ENCODE measurements at regions not wholly inside any gene's neighbourhood (a gene's known extent, or its start where the extent isn't known, plus 50 kb on each side); places are given as distances from the start of the nearest gene placed in this dataset.
"Not testable (repeated sequence)": the region's sequence is repeated elsewhere in the genome, so short reads cannot be mapped to it uniquely, and the experiment has no call there.

DNA sequence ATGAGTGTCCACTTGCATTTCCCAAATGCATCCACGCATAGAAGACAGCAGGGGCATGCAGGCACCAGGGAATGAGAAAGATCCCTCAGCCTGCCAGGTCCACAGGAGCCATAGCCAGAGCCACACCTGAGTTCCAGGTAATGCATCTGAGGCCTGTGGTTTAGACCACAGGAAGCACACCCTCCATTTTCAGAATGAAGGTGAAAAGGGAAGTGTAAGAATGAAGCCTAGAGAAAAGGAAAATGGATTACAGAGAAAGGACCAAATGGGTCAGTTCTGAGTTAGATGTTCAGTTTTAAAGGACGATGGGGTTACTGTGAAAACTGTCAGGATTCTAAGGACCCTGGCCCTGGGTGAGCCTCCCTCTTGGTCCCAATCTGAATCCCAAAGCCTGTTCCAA, 1283.2 kb downstream of the TMEM121 start:
- DNase-seq (ENCODE audit: low read depth in 1 of 2, low spot score in 1 of 2): no peak

DNA sequence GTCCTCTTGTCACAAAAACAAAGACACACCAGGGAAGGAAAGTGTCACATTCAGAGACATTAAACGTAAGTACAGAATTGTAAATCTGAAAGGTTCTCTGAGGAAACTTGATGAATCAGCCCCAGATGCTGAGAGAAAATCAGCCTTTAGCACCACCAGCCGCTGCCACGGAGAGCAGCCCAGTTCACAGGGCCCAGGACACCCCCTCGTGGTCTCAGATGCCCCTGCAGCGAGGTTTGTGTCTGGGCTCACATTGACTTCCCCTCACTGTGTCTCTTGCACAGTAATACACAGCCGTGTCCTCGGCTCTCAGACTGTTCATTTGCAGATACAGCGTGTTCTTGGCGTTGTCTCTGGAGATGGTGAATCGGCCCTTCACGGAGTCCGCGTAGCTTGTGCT, 1283.8 kb downstream of the TMEM121 start:
- not testable (repeated sequence) for DNase-seq (ENCODE audit: low read depth in 1 of 2, low spot score in 1 of 2)

DNA sequence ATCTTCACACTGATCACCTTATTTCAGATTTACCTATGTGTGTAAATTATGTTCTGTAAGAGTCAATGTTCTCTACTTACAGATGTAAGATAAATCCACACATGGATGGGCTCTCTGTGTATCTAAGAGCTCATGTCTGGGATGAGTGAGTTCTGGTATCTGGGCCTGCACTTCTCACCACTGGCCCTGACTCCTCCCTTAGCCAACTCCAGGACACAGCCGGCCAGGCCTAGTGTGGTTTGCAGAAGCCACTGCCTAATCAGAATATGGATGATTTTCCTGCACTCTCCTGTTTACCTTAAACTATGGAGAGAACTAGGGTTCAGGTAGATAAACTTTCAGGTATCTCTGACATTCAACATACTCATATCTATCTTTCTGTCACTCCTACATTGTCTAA, 1284.8 kb downstream of the TMEM121 start:
- DNase-seq (ENCODE audit: low read depth in 1 of 2, low spot score in 1 of 2): no peak

DNA sequence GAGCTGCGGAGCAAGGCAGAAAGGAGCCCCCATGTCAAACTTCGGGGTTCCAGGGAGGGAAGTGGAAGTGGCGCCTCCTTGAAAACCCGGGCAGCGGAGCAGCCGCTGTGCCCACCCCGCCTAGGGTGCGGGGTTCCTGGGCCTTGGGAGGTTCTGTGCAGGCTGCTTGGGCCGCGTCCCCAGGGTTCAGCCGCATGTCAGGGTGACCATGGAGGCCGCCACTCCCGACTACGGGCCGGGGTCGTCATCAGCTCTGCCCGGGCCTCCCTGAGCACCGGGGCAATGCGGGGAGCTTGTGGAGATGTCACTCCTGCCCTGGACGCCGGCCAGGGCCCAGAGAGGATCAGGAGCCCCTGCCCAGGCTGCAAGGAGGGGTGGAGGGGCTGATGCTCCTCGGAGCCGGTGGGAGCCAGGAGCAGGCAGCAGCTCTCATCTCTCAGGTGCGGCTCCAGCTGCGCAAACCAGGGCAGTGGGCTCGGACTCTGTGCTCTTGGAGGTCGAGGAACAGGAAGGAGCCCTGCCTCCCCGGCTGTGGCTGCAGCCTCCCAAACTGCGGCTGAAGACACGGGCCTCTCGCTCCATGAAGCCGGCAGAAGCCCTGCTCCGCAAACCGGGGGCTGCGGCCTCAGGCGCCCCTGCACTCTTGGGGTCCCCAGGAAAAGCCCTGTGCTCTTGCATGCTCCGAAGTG, 1286.5 kb downstream of the TMEM121 start:
- DNase-seq (ENCODE audit: low read depth in 1 of 2, low spot score in 1 of 2): no peak

DNA sequence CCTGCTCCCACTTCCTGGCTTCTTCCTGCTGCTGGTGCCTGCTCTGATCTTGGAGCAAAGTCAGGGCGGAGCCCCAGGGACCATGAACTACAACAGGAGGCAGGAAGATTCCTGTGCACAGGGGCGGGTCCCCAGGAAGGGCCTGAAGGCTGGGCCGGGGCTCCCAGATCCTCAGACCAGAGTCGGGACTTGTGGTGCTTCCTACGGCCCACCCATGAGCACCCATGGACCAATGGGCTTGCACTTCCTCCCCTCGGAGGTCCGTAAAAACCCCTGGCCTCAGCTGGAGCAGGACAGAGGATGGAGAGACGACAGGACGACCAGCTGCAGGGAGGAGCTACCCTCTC, 1287.1 kb downstream of the TMEM121 start:
- no peak for DNase-seq (ENCODE audit: low read depth in 1 of 2, low spot score in 1 of 2)

DNA sequence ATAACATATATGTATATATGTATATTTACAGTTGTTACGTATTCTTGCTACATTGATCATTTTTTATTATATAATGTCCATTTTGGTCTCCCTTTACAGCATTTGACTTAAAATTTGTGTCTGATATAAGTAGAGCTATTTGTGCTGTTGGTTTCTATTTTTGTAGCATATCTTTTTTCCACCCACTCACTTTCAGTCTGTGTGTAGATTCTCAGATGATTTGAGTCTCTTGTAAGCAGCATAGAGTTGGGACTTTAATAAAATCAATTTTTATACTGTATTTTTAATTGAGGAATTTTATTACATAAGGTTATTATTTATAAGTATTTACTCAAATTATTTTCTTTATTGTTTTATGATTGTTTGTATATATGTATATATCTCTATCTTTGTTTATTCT, 1293.7 kb downstream of the TMEM121 start:
- no peak for DNase-seq (ENCODE audit: low read depth in 1 of 2, low spot score in 1 of 2)

DNA sequence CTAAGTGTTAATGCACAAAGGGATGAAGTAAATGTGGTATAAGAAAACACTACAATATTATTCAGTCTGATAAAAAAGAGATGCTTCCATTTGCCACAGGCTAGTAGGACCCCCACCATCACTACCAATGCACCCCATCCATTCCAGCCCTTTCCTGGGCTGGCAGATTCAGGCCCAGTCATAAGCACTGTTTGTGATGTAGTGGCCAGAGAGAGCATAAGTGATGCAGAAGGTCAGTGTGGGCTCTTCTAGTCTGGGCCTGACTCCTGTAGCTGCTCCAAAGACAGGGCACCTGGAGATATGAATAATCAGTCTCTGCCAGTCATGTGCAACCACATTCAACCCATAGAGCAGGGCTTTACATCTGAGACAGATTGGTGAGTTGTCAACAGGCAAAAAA, 1294.7 kb downstream of the TMEM121 start:
- DNase-seq (ENCODE audit: low read depth in 1 of 2, low spot score in 1 of 2): no peak

DNA sequence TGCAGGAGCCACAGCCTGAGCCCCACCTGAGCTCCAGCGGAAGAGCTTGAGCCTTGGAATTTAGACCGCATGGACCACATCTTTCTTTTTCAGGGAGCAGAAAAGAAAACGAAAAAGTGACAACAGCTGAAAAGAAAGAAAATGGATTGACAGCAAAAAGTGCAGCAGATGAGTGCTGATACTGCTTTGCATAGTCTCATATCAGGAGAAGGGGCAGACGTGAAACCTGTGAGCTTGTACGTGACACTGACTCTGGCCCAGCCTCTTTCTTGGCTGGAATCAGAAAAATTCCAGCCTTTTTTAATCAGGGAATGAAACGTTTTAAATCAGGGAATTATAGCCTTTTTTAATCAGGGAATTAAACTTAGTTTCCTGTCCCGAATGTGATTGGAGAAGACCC, 1296.5 kb downstream of the TMEM121 start:
- no peak for DNase-seq (ENCODE audit: low read depth in 1 of 2, low spot score in 1 of 2)

DNA sequence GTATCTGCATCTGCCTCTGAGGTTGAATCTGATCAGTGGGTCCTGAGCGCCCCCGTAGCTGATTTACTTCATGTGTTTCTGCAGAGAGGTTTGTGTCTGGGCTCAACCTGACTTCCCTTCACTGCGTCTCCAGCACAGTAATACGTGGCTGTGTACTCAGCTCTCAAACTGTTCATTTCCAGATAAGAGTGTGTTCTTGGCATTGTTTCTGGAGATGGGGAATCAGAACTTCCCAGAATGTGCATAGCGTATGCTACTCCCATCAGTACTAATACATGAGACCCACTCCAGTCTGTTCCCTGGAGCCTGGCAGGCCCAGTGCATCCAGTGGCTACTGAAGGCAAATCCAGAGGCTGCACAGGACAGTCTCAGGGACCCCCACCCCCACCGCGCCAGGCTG, 1297.2 kb downstream of the TMEM121 start:
- no peak for DNase-seq (ENCODE audit: low read depth in 1 of 2, low spot score in 1 of 2)

DNA sequence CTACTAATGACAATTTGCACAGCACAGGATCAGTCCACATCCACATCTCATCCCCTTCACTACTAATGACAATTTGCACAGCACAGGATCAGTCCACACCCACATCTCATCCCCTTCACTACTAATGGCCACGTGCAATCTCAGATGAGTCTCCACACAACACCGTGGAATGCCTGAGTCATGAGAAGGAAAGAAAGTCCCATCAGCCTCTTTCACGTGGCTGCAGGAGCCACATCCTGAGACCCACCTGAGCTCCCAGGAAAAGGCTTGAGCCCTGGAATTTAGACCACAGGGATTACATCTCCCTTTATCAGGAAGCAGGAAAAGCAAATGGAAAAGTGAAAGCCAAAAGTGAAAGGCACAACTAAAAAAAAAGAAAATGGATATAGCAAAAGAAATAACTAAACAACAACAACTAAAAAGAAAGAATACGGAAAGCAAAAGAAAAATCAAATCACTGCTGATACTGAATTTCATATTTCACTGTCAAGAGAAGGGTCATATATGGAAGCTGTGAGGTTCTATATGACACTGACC, 1300.5 kb downstream of the TMEM121 start:
- no peak for DNase-seq (ENCODE audit: low read depth in 1 of 2, low spot score in 1 of 2)

DNA sequence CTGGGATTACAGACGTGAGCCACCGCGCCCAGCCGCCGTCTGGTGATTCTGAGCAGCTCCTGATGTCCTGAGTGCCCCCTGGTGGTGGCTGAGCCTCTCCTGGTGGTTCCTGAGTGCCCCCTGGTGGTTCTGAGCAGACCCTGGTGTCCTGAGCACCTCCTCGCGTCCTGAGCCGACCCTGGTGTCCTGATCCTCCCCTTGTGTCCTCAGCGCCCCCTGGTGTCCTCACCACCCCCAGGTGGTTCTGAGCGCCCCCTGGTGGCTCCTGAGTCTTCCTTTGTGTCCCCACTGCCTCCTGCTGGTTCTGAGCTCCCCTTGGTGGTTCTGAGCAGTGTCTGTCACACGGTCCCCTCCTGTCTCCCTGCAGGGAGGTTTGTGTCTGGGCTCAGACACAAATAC, 1304.9 kb downstream of the TMEM121 start:
- DNase-seq (ENCODE audit: low read depth in 1 of 2, low spot score in 1 of 2): peak in 1 of 2 donors; percentile 35

DNA sequence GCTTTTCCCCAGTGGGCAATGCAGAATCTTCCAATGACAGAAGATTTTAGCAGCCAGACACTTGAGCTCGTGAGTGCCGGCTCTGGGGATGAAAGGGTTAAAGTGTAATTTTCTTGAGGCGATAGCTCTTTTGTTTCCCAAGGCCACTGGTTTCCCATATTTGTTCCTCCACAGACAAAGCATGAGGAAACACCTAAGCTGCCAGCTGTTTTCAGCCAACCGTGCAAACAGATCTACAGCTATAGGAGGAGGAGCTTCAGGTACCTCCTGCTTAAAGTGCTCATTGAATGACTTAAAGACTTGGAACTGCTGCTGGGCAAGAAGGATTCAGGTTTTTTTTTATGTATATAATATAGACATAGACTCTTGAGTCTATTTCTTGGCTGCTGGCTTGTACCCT, 1311.5 kb downstream of the TMEM121 start:
- no peak for DNase-seq (ENCODE audit: low read depth in 1 of 2, low spot score in 1 of 2)

DNA sequence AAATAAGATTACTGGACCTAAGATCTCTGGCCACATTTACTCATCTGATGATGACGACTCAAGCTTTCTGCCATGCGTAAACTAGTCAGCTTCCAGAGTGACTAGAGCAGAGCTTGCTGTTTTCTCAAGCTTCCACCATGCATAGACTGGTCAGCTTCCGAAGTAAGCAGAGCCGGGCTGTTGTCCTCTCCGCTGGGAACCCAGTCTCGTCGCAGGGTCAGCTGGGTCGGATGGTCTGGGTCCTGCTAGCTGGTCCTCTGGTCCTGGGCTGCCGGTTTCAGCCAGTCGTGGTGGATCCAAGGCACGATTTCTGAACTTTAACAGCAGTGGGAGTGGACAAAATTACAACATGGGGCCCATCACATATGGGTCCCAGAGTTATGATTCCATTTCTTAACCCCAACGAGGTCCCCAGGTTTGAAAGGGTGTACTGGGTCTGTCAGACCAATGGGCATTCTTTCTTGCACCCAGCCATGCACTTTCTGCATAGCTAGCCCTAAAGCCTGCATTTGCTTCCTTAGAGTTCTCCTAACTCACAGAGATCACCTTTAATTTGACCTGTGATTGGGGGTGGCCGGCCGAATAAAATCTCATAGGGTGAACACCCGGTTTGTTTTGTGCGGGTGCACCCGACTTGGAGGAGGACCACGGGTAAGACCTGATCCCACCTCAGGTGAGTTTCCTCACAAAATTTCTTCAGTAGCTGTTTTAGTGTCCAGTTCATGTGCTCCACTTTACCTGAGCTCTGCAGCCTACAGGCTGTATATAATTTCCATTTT, 1312.8 kb downstream of the TMEM121 start:
- no peak for DNase-seq (ENCODE audit: low read depth in 1 of 2, low spot score in 1 of 2)

DNA sequence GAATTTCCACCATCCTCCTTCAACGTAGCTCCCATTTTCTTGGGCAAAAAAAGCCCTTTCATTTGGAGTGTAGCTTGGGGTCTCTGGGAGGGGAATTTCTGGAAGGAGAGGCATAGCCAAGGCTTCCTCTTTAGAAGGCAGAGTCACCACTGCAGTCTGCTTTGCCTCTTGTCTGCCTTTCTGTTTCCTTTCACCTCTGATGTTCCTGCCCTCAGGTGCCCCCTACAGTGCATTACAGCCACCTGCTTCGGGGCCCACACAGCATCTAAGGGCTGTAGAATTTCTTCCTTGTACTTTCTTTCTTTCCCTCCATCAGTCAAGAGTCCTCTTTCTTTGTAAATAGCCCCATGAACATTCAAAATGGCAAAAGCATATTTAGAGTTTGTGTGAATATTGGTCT, 1313.9 kb downstream of the TMEM121 start:
- DNase-seq (ENCODE audit: low read depth in 1 of 2, low spot score in 1 of 2): no peak

DNA sequence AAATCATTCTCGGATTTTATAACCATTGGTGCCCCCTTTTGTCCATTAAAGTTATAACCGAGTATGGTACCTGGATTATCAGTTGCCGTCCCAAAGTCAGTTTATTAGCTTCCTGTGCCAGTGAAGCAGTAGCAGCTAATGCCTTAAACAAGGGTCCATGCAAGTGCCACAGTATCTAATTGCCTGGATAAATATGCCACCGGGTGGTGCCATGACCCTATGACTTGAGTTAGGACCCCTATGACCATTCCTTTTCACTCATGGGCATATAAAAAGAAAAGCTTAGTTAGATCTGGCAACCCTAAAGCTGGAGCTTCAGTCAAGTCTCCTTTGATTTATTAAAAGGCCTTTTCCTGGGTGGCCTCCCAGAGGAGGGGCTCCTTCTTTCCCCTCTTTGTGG, 1314.6 kb downstream of the TMEM121 start:
- no peak for DNase-seq (ENCODE audit: low read depth in 1 of 2, low spot score in 1 of 2)

DNA sequence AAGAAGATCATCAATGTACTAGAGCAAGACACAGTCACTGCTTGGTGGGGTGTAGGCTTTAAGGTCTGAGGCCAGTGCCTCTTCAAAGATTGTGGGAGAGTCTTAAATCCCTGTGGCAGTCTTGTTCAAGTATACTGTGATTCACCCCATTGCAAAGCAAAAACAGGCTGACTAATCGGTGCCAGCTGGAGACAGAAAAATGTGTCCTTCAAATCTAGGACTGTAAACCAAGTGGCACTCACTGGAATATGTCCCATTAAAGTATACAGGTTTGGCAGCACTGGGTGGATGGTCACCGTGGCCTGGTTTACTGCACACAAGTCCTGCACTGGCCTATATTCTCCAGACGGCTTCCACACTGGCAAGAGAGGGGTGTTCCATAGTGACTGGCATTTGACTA, 1315.3 kb downstream of the TMEM121 start:
- DNase-seq (ENCODE audit: low read depth in 1 of 2, low spot score in 1 of 2): no peak

DNA sequence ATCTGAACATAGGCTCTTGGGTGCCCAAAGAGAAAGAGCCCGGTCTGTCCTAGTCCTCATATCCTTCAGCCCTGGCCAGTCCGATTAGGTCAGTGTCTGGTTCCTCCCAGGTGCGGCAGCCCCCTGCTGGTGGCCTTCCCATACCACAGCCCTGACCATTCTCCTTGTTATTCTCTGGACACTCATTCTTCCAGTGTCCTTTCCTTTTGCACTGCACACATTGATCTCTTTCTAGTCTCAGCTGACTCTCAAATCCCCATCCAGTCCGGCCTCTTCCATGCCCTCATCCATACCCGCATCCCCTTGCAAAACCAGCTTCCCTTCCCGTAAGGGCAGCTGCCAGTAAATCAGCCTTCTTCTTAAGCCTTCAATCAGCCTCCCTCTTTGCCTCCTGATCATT, 1316.3 kb downstream of the TMEM121 start:
- DNase-seq (ENCODE audit: low read depth in 1 of 2, low spot score in 1 of 2): no peak

DNA sequence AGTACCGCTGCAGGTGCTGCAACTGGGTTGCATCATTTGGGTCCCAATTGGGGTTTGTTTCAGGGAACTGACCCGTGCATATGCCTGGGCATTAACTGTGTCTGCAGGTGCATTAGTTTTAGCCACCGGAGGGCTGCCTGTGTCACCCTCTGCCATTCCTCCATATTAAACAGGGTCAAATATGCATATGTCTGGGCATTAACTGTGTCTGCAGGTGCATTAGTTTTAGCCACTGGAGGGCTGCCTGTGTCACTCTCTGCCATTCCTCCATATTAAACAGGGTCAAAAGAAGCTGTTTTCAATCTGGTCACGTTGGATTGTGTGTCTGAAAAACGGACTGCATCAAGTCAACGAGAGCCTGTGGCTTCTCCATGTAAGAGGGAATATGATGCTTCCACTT, 1317.0 kb downstream of the TMEM121 start:
- no peak for DNase-seq (ENCODE audit: low read depth in 1 of 2, low spot score in 1 of 2)

DNA sequence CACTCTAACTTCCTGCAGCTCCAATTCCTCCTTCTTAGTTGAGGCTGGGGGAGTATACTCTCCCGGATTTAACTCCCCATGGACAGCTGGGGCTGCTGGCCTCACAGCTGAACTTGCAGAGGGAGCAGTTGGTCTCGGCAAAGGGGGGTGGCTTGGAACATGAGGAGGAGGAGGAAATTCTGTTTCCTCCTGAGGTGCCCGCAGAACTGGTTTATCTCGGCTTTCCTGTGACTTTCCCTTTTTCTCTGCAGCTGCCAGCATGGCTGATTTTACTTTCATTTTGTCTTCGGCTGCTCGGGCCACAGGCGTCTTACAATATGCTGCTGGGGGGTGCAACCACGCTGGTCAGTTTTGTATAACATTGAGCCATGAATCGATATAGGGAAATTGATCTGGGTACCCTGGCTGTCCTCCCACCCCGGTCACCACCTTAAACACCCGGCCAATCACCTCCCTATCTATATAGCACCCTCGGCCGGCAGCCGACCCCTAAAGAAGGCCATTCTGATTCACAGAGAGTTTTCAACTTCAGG, 1317.6 kb downstream of the TMEM121 start:
- DNase-seq (ENCODE audit: low read depth in 1 of 2, low spot score in 1 of 2): no peak

DNA sequence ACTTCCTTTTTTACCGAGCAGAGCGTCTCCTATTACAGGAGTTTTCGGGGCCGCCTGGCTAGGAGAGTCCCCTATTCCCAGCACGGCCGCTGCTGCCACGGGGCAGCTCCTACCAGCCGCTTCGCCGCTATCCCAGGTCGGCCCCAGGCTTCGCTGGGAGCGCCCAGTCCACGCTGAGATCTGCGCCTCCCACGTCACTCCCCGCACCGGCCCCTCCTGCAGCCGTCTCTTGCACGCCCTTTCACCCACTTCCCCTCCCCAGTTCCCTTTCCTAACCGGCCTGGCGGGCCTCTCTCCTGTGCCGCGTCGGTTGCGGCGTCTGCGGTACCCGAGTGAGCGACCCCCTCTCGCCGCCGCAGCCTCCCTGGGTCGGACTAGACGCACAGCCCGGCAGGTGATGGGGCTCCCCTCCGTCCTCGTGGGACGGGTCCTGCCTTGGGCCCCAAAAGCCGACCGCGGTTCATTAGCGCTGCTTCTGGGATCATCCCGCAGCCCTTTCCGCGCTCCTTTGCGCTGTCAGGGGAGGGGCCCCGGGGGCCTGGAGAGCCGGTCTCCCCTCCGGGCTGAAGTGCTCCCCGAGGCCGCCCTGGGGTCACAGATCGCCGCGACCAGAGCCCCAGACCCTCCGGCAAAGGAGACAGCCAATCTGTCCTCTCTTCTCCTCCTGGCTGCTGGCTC, 1318.4 kb downstream of the TMEM121 start:
- peak; percentile 27 to 39 for DNase-seq (ENCODE audit: low read depth in 1 of 2, low spot score in 1 of 2)

DNA sequence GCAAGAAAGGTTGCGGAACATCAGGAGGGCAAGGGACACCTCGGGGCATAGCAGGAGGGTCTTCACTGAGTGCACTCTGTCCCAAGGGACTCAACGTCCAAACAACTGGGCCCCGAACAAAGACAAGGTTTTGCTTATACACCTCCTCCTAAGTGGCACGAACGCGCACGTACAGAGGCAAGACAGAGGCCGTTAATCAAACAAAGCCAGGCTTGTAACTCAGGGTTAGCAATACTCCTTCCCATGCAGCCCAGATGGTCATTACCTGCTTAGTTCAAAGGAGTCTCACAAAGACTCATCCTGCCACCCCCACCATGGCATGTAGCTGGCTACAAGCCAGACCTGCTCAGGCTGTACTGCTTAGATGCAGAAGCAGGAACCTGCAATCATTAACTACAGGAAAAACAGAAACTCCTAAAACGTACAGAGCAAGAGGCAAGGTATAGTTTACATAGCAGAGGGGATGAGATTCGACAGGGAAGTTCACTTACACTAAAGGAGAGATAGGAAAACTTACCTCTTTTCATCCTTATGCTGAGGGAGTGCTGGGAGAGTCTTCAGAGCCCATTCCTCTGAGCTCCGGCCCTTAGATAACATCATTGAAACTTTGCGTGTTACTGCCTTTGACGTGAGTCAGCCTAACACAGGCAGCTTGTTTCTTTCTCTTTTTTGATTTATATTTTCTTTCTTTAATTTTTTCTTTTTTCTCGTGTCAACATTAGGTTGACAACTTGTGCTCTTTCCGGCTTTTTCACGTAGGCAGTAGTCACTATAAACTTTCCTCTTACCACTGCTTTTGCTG, 1319.1 kb downstream of the TMEM121 start:
- DNase-seq (ENCODE audit: low read depth in 1 of 2, low spot score in 1 of 2): peak; percentile 20 to 28
